ENCODE measurements at regions not wholly inside any gene's neighbourhood (a gene's known extent, or its start where the extent isn't known, plus 50 kb on each side); places are given as distances from the start of the nearest gene placed in this dataset.

GRCh38 chr2:220114443-220114842 is 487.0 kb downstream of the SLC4A3 start:
- DNase-seq (ENCODE audit: low spot score) = no peak

GRCh38 chr2:220117025-220117424 is 489.6 kb downstream of the SLC4A3 start:
- DNase-seq (ENCODE audit: low spot score) = no peak

- DNase-seq (ENCODE audit: low spot score) = no peak
Measured at GRCh38 chr2:220120041-220120440, 492.6 kb downstream of the SLC4A3 start.

- no peak for DNase-seq (ENCODE audit: low spot score)
Measured at GRCh38 chr2:220123751-220124150, 496.3 kb downstream of the SLC4A3 start.

- DNase-seq (ENCODE audit: low spot score) = no peak
Measured at GRCh38 chr2:220125551-220125950, 498.1 kb downstream of the SLC4A3 start.

- DNase-seq (ENCODE audit: low spot score) = no peak
Measured at GRCh38 chr2:220127311-220127710, 499.9 kb downstream of the SLC4A3 start.

- DNase-seq (ENCODE audit: low spot score) = no peak
Measured at GRCh38 chr2:220127876-220128275, 500.4 kb downstream of the SLC4A3 start.

GRCh38 chr2:220129391-220129790 is 502.0 kb downstream of the SLC4A3 start:
- no peak for DNase-seq (ENCODE audit: low spot score)

- no peak for DNase-seq (ENCODE audit: low spot score)
Measured at GRCh38 chr2:220134756-220135534, 507.5 kb downstream of the SLC4A3 start.

- no peak for DNase-seq (ENCODE audit: low spot score)
Measured at GRCh38 chr2:220143336-220143735, 515.9 kb downstream of the SLC4A3 start.

- DNase-seq (ENCODE audit: low spot score) = no peak
Measured at GRCh38 chr2:220144411-220144810, 517.0 kb downstream of the SLC4A3 start.

GRCh38 chr2:220147161-220148038 is 520.0 kb downstream of the SLC4A3 start:
- DNase-seq (ENCODE audit: low spot score) = no peak

GRCh38 chr2:220148471-220149248 is 521.2 kb downstream of the SLC4A3 start:
- no peak for DNase-seq (ENCODE audit: low spot score)

GRCh38 chr2:220151341-220151740 is 523.9 kb downstream of the SLC4A3 start:
- DNase-seq (ENCODE audit: low spot score) = no peak

GRCh38 chr2:220152281-220152935 is 525.0 kb downstream of the SLC4A3 start:
- DNase-seq (ENCODE audit: low spot score) = no peak

- DNase-seq (ENCODE audit: low spot score) = no peak
Measured at GRCh38 chr2:220153118-220153517, 525.7 kb downstream of the SLC4A3 start.

GRCh38 chr2:220154304-220154703 is 526.9 kb downstream of the SLC4A3 start:
- no peak for DNase-seq (ENCODE audit: low spot score)

- DNase-seq (ENCODE audit: low spot score) = no peak
Measured at GRCh38 chr2:220157312-220157711, 529.9 kb downstream of the SLC4A3 start.

- no peak for DNase-seq (ENCODE audit: low spot score)
Measured at GRCh38 chr2:220159738-220160137, 532.3 kb downstream of the SLC4A3 start.

- no peak for DNase-seq (ENCODE audit: low spot score)
Measured at GRCh38 chr2:220162320-220162719, 534.9 kb downstream of the SLC4A3 start.

- no peak for DNase-seq (ENCODE audit: low spot score)
Measured at GRCh38 chr2:220163486-220163885, 536.1 kb downstream of the SLC4A3 start.

- DNase-seq (ENCODE audit: low spot score) = peak; percentile 52
Measured at GRCh38 chr2:220165401-220165800, 538.0 kb downstream of the SLC4A3 start.

All from ureter (tissue), 1 donor.